Right atrium auricular region (tissue), 2 donors: ENCODE measurements at regions not wholly inside any gene's neighbourhood (a gene's known extent, or its start where the extent isn't known, plus 50 kb on each side); places are given as distances from the start of the nearest gene placed in this dataset.

Experiments used
- DNase-seq: peaks from one replicate; pipeline ENCODE4 v3.0.0-alpha.2; 2019; ENCODE audit warnings: low spot score
- H3K27ac ChIP-seq, 2 donors: fragments of 200-600 bp; sonication (generic); 1 replicate in 1 of 2; 2 replicates in 1 of 2; pipeline ENCODE4 v1.5.1; 2016 to 2019
- H3K27me3 ChIP-seq, 2 donors: fragments of 200-600 bp; sonication (generic); one replicate each; pipeline versions ENCODE4 v1.5.1 to v1.6.0; 2017 to 2019
- H3K36me3 ChIP-seq: fragments of 200-600 bp; sonication (generic); one replicate; pipeline ENCODE4 v1.5.1; 2016
- H3K4me1 ChIP-seq, 2 donors: fragments of 200-600 bp; sonication (generic); one replicate each; pipeline versions ENCODE4 v1.5.1 to v1.6.0; 2017 to 2019
- H3K4me3 ChIP-seq, 2 donors: fragments of 200-600 bp; sonication (generic); 1 replicate in 1 of 2; 2 replicates in 1 of 2; pipeline ENCODE4 v1.5.1; 2017 to 2019; ENCODE audit warnings: mild to moderate bottlenecking in 1 of 2, moderate library complexity in 1 of 2
- H3K9me3 ChIP-seq, 2 donors: fragments of 200-600 bp; sonication (generic); one replicate each; pipeline ENCODE4 v1.5.1; 2019
- TF ChIP-seq, protein P1 (sequence below), 2 donors: fragments of 200-600 bp; sonication (generic); IDR thresholded peaks; one replicate each; pipeline ENCODE4 v1.5.1; 2019; ENCODE audit warnings: antibody characterized with exemption in 2 of 2

DNA sequence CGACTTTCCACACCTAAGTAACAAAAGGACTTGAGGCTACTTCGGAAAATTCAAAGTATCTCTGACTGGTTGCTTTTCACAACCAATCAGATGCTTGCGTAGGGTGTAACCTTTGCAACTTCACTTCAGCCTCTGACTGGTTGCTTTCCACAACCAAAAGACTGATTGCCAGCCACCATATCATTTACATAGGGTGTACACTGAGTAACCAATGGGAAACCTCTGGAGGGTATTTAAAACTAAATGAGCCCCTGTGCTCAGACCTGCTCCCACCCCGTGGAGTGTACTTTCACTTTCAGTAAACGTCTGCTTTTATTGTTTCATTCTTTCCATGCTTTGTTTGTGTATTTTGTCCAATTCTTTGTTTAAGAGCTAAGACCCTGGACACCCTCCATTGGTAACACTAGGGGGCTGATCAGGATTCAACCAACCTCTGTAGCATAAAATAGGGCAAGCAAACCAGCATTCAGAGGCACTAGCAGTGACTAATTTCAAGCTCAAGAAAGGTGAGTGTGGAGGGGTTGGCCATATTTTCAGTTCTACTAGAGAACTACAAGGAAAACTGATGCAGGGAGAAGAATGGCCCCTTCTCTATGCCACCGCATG, 390.8 kb downstream of the POM121L12 start:
- TF ChIP-seq, protein P1, sequence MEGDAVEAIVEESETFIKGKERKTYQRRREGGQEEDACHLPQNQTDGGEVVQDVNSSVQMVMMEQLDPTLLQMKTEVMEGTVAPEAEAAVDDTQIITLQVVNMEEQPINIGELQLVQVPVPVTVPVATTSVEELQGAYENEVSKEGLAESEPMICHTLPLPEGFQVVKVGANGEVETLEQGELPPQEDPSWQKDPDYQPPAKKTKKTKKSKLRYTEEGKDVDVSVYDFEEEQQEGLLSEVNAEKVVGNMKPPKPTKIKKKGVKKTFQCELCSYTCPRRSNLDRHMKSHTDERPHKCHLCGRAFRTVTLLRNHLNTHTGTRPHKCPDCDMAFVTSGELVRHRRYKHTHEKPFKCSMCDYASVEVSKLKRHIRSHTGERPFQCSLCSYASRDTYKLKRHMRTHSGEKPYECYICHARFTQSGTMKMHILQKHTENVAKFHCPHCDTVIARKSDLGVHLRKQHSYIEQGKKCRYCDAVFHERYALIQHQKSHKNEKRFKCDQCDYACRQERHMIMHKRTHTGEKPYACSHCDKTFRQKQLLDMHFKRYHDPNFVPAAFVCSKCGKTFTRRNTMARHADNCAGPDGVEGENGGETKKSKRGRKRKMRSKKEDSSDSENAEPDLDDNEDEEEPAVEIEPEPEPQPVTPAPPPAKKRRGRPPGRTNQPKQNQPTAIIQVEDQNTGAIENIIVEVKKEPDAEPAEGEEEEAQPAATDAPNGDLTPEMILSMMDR (IDR thresholded peaks at IDR 0.05), result no peak
- Histone ChIP-seq H3K27ac (no peak overlapping the region), H3K9me3 (peaks cover 0 to 8% of the 10 kb centered on the region in 2 donors), H3K36me3 (no peaks in the 10 kb centered on the region), H3K27me3 (no peaks in the 10 kb centered on the region), H3K4me1 (no peaks in the 10 kb centered on the region), H3K4me3 (no peak overlapping the region)
- no peak for DNase-seq

DNA sequence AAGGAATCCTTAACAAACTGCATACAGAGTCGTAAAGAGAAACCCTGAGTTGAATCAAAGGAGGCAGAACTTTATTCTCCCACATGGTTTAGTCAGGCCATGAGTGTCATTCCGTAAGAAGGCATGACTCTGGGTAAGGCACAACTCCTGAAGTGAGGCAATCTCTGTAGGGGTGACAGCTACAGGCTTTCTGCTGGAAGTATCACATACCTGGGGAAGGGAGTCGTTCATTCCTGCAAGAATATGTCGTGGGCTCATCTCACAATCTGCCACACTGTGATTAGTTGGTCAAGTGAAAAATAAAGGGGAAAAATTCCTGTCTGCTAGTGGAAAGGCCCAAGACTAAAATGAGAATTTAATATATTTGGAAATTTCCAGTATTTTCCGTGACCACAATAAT, 392.6 kb downstream of the POM121L12 start:
- Histone ChIP-seq H3K36me3 (no peaks in the 10 kb centered on the region), H3K4me1 (no peaks in the 10 kb centered on the region), H3K9me3 (peaks cover 0 to 8% of the 10 kb centered on the region in 2 donors), H3K4me3 (no peak overlapping the region), H3K27ac (no peak overlapping the region), H3K27me3 (no peaks in the 10 kb centered on the region)
- no peak for DNase-seq
- TF ChIP-seq, protein P1 (IDR thresholded peaks at IDR 0.05), result no peak

DNA sequence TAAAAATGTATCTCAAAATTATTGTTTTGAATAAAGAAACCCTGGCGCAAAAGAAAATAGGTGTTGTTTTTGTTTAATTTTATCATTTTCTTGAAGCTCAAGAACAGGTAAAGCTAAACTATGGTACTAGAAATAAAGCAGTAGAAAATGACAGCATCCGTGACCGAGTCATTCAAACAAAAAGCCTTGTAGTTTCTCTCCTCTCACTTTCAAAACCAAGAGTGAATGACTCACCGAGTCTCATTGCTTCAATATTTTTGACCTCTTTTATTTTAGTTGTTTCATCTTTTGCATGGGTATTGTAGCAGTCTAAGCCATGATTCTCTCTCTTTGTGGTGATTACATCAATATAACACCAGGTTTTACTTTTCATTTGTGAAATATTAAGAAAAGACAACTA, 396.5 kb downstream of the POM121L12 start:
- no peaks in the 10 kb centered on the region for H3K36me3 ChIP-seq
- H3K4me3 ChIP-seq, result no peak overlapping the region
- no peaks in the 10 kb centered on the region for H3K27me3 ChIP-seq
- H3K27ac ChIP-seq, result no peak overlapping the region
- H3K9me3 ChIP-seq, result peaks cover 0 to 8% of the 10 kb centered on the region in 2 donors
- no peaks in the 10 kb centered on the region for H3K4me1 ChIP-seq
- DNase-seq, result no peak
- TF ChIP-seq, protein P1 (IDR thresholded peaks at IDR 0.05), result no peak

DNA sequence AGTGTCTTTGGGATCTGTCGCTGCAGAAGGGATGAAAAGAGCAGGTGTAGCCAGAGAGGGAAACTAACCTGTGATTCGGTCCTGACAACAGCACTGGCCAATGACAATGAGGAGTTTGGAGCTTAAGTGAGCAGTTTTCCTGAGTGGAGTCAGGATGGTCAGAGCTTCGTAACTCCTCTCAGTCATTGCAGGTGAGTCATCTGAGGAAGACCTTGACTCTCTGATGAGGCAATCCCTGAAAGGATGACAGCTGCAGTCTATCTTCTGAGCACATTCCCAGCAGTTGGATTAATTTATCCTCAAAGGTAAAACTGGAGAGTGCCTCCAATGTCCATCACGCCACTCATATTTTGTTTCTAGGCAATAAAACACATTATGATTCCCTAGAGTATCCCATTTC, 401.9 kb downstream of the POM121L12 start:
- Histone ChIP-seq H3K27me3 (no peaks in the 10 kb centered on the region), H3K27ac (no peak overlapping the region), H3K9me3 (no peaks in the 10 kb centered on the region), H3K36me3 (no peaks in the 10 kb centered on the region), H3K4me1 (no peaks in the 10 kb centered on the region), H3K4me3 (no peak overlapping the region)
- DNase-seq, result no peak
- TF ChIP-seq, protein P1 (IDR thresholded peaks at IDR 0.05), result no peak

- TF ChIP-seq, protein P1 (IDR thresholded peaks at IDR 0.05), result no peak
- Histone ChIP-seq H3K9me3 (no peaks in the 10 kb centered on the region), H3K27ac (no peak overlapping the region), H3K27me3 (no peaks in the 10 kb centered on the region), H3K4me1 (no peaks in the 10 kb centered on the region), H3K36me3 (no peaks in the 10 kb centered on the region), H3K4me3 (no peak overlapping the region)
- no peak for DNase-seq
Observed at GRCh38 chr7:53446170-53446569, 410.7 kb downstream of the POM121L12 start.

GRCh38 chr7:53458636-53459035, 423.2 kb downstream of the POM121L12 start:
- DNase-seq, result no peak
- Histone ChIP-seq H3K36me3 (no peaks in the 10 kb centered on the region), H3K27ac (no peak overlapping the region), H3K27me3 (no peaks in the 10 kb centered on the region), H3K9me3 (no peaks in the 10 kb centered on the region), H3K4me3 (no peak overlapping the region), H3K4me1 (no peaks in the 10 kb centered on the region)
- TF ChIP-seq, protein P1 (IDR thresholded peaks at IDR 0.05), result no peak
